Transverse colon (tissue), 4 donors: ENCODE measurements at regions not wholly inside any gene's neighbourhood (a gene's known extent, or its start where the extent isn't known, plus 50 kb on each side); places are given as distances from the start of the nearest gene placed in this dataset.

Source experiments
- DNase-seq: peaks from one replicate; pipeline ENCODE4 v3.0.0-alpha.2; 2019
- H3K27ac ChIP-seq, 4 donors: fragments of 200-600 bp; sonication (generic); 2 replicates each; pipeline ENCODE4 v1.5.1; 2016 to 2018; ENCODE audit warnings: inconsistent platforms in 4 of 4
- H3K27me3 ChIP-seq: fragments of 200-600 bp; sonication (generic); 2 replicates; pipeline ENCODE4 v1.5.1; 2017; ENCODE audit warnings: inconsistent platforms
- H3K36me3 ChIP-seq, 4 donors: fragments of 200-600 bp; sonication (generic); 2 replicates each; pipeline ENCODE4 v1.5.1; 2017 to 2019; ENCODE audit warnings: inconsistent platforms in 4 of 4
- H3K4me1 ChIP-seq, 4 donors: fragments of 200-600 bp; sonication (generic); 2 replicates each; pipeline ENCODE4 v1.5.1; 2017 to 2020; ENCODE audit warnings: inconsistent platforms in 4 of 4
- H3K4me3 ChIP-seq, 4 donors: fragments of 200-600 bp; sonication (generic); 1 replicate in 1 of 4; 2 replicates in 3 of 4; pipeline versions ENCODE4 v1.5.1 to v1.6.1; 2017 to 2019; ENCODE audit warnings: inconsistent platforms in 4 of 4
- H3K9me3 ChIP-seq, 2 donors: fragments of 200-600 bp; sonication (generic); 2 replicates each; pipeline ENCODE4 v1.5.1; 2017 to 2019; ENCODE audit warnings: inconsistent platforms in 2 of 2
- EP300 ChIP-seq: sonication (generic); formaldehyde crosslinking; IDR thresholded peaks from one replicate; pipeline ENCODE4 v1.6.1; 2017; ENCODE audit warnings: antibody characterized with exemption, low read depth
- POLR2A ChIP-seq: fragments of 450-650 bp; IDR thresholded peaks from one replicate; pipeline ENCODE4 v1.6.1; 2016; ENCODE audit warnings: antibody characterized with exemption, mild to moderate bottlenecking, moderate library complexity
- POLR2AphosphoS5 ChIP-seq, 3 donors: sonication (generic); formaldehyde crosslinking; IDR thresholded peaks; one replicate each; pipeline ENCODE4 v1.6.1; 2016; ENCODE audit warnings: antibody characterized with exemption in 3 of 3
- WGBS, 2 donors: methylation state at CpG; one replicate each; pipeline ENCODE4 v1.1.5; 2018; ENCODE audit warnings: low coverage in 1 of 2; 5-methylcytosine and 5-hydroxymethylcytosine counted together
- in situ Hi-C, 4 donors: fragments of 200-750 bp; cut with MboI; loops; one replicate each; pipeline versions ENCODE4 v1.15.0 to v1.15.1; 2017; ENCODE audit warnings: low sequenced_read_pairs in 3 of 4, low pct_ligation_motif_present in 1 of 4, low pct_unique_long_range_greater_than_20kb in 1 of 4
- intact Hi-C: fragments of 100-400 bp; cut with DNase I; formaldehyde crosslinking; loops from one replicate; pipeline ENCODE4 v1.15.1; 2023; ENCODE audit warnings: low total_unique reads
- TF ChIP-seq, protein P1 (sequence below), 5 experiments: fragments of 200-600 bp in 3 of 5; fragments of 450-650 bp in 2 of 5; sonication (generic) in 3 of 5; IDR thresholded peaks; 1 replicate in 2 of 5; 2 replicates in 3 of 5; pipeline ENCODE4 v1.5.1; 2016 to 2017; ENCODE audit warnings: antibody characterized with exemption in 5 of 5, inconsistent platforms in 3 of 5, mild to moderate bottlenecking in 2 of 5, moderate library complexity in 1 of 5

DNA sequence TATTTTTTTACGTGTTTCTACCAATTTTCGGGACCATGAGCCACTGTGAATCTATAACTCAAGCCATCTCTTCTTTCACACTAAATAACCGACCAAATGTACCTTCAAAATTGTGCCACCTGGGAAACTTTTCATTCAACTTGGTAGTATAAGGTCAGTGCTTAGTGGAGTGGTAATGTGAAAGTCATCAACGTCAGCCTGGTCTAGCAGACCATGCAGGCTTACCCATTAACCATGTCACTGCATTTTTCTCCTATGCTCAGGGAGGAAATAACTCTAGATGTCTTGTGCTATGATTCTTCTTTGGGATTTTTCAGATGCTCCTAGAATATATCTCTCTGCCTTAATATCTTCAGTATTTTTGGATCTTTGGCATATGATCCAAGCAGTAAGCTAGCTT is 1075.4 kb upstream of the POT1 start:
- Histone ChIP-seq H3K27me3 (no peaks in the 10 kb centered on the region), H3K4me1 (no peaks in the 10 kb centered on the region), H3K4me3 (no peak overlapping the region), H3K36me3 (no peaks in the 10 kb centered on the region), H3K27ac (no peak overlapping the region), H3K9me3 (no peaks in the 10 kb centered on the region)
- WGBS, 2 donors, result 67 to 71% methylated on average over 2 to 4 of the region's 4 CpGs
- in situ Hi-C loops (no loop called here), intact Hi-C loops (no loop called here)
- no peak for DNase-seq
- no peak for TF ChIP-seq POLR2A
- no peak for TF ChIP-seq EP300

DNA sequence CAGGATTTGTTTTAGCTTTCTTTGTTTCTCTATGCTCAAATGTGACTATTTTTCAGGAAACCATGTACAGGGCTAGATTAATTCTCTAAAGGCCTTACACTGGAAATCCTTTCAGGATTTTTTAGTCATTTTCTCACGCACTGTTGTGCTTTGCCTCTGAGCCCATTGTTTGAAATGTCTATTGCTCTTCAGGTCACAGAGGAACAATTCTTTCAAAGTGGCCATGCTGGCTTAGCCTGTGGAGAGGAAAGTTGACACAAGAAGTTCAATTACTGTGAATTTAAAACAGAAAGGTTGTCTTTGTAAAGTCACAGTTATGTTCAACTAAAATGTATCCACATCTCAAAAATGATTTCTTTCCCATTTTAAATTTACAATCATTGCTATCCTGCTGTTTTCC is 1071.7 kb upstream of the POT1 start:
- no peaks in the 10 kb centered on the region for H3K27me3 ChIP-seq
- H3K36me3 ChIP-seq, result no peaks in the 10 kb centered on the region
- in situ Hi-C loops (no loop called here), intact Hi-C loops (no loop called here)
- H3K9me3 ChIP-seq, result no peaks in the 10 kb centered on the region
- H3K27ac ChIP-seq, result no peak overlapping the region
- no peaks in the 10 kb centered on the region for H3K4me1 ChIP-seq
- H3K4me3 ChIP-seq, result no peak overlapping the region
- 40 to 54% methylated on average over 1 of the region's 1 CpG for WGBS, 2 donors
- TF ChIP-seq EP300, result no peak
- TF ChIP-seq, protein P1, sequence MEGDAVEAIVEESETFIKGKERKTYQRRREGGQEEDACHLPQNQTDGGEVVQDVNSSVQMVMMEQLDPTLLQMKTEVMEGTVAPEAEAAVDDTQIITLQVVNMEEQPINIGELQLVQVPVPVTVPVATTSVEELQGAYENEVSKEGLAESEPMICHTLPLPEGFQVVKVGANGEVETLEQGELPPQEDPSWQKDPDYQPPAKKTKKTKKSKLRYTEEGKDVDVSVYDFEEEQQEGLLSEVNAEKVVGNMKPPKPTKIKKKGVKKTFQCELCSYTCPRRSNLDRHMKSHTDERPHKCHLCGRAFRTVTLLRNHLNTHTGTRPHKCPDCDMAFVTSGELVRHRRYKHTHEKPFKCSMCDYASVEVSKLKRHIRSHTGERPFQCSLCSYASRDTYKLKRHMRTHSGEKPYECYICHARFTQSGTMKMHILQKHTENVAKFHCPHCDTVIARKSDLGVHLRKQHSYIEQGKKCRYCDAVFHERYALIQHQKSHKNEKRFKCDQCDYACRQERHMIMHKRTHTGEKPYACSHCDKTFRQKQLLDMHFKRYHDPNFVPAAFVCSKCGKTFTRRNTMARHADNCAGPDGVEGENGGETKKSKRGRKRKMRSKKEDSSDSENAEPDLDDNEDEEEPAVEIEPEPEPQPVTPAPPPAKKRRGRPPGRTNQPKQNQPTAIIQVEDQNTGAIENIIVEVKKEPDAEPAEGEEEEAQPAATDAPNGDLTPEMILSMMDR (IDR thresholded peaks at IDR 0.05), result no peak
- TF ChIP-seq POLR2A, result no peak
- no peak for TF ChIP-seq POLR2AphosphoS5 (IDR thresholded peaks at IDR 0.05)
- no peak for DNase-seq

DNA sequence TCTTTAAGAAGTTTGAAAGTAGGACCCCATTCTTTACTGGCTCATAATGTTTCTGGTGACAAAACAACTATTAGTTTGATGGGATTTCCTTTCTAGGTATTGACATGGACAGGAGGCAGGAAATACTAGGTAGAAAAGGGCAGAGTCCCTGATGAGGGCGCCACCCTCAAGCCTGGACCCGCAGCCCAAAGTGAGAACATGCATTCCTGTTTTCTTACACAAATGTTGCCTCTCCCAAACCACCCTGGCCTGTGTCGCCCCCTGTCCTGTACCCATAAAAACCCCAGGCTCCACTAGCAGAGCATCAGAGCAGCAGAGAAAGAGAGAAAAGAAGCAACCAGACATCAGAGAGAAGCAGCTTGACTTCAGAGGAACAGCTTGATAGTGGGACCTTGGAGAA is 1055.2 kb upstream of the POT1 start:
- 80 to 85% methylated on average over 2 to 3 of the region's 3 CpGs for WGBS, 2 donors
- in situ Hi-C loops (no loop called here), intact Hi-C loops (no loop called here)
- Histone ChIP-seq H3K4me1 (no peaks in the 10 kb centered on the region), H3K27me3 (no peaks in the 10 kb centered on the region), H3K36me3 (no peaks in the 10 kb centered on the region), H3K27ac (no peak overlapping the region), H3K4me3 (no peak overlapping the region), H3K9me3 (no peaks in the 10 kb centered on the region)
- DNase-seq, result no peak
- TF ChIP-seq EP300 (no peak), POLR2A (no peak), POLR2AphosphoS5 (IDR thresholded peaks at IDR 0.05) (no peak)

- no peak for DNase-seq
- Histone ChIP-seq H3K9me3 (no peaks in the 10 kb centered on the region), H3K27ac (no peak overlapping the region), H3K4me1 (no peaks in the 10 kb centered on the region), H3K27me3 (no peaks in the 10 kb centered on the region), H3K4me3 (no peak overlapping the region), H3K36me3 (no peaks in the 10 kb centered on the region)
- intact Hi-C loops (no loop called here), in situ Hi-C loops (no loop called here)
- WGBS, 2 donors, result 64 to 69% methylated on average over 2 of the region's 2 CpGs
- TF ChIP-seq POLR2AphosphoS5 (IDR thresholded peaks at IDR 0.05), result no peak
- TF ChIP-seq POLR2A, result no peak
- no peak for TF ChIP-seq EP300
- TF ChIP-seq, protein P1 (IDR thresholded peaks at IDR 0.05), result no peak
Observed at GRCh38 chr7:125971656-125972055, 1042.0 kb upstream of the POT1 start.

DNA sequence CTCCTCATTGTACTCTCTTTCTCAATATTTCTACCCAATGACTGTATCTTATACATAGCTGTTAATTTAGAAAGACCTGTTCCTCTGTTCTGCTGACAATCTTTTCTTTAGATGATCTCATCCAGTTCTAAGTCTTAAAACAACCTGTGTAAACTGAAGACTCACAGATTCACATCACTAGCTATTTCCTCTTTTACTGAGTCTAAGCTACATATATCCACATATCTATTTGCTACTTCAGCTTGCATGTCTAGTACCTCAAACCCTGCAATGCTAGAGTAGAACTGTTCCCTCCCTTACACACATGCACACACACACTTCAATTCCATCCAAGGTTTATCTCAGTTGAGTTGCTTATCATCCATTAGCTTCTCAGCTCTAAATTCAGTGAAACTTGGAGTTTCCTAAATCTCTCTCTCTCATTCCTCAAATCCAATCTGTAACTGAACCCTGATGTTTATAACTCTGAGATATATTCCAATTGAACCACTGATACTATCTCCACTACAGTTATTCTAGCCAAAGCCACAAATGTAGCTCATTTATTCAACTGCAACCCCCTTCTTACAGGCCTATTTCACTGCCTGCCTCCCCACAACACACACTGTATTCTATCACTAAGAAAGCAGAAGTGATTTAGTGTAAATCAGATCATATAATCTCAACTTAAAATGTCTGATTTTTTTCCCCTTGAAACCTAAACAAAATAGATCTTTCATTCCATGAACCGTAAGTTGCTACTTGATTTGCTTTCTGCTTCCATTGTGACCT is 1036.8 kb upstream of the POT1 start:
- Histone ChIP-seq H3K27me3 (no peaks in the 10 kb centered on the region), H3K27ac (no peak overlapping the region), H3K4me1 (no peaks in the 10 kb centered on the region), H3K36me3 (no peaks in the 10 kb centered on the region), H3K9me3 (peaks cover 0 to 3% of the 10 kb centered on the region in 2 donors), H3K4me3 (no peak overlapping the region)
- intact Hi-C loops, result no loop called here
- TF ChIP-seq POLR2A, result no peak
- DNase-seq, result no peak
- in situ Hi-C loops, result no loop called here
- WGBS, 2 donors, result 63 to 79% methylated on average over 1 of the region's 1 CpG
